ENCODE measurements at regions not wholly inside any gene's neighbourhood (a gene's known extent, or its start where the extent isn't known, plus 50 kb on each side); places are given as distances from the start of the nearest gene placed in this dataset.

DNA sequence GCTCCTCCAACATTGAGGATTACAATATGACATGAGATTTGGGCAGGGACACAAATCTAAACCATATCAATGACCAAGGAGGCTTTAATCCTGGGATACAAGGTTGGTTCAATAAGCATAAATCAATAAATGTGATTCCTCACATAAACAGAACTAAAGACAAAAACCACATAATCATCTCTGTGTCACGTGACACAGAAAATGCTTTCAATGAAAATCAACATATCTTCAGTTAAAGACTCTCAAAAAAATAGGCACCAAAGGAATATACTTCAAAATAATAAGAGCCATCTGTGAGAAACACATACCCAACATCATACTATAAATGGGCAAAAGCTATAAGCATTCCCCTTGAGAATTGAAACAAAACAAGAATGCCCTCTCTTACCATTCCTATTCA, 604.9 kb downstream of the SEMA5A start:
- H3K27ac ChIP-seq: no peak overlapping the region
- no peak for TF ChIP-seq ZFX (IDR thresholded peaks at IDR 0.05)
- TF ChIP-seq, protein P1, sequence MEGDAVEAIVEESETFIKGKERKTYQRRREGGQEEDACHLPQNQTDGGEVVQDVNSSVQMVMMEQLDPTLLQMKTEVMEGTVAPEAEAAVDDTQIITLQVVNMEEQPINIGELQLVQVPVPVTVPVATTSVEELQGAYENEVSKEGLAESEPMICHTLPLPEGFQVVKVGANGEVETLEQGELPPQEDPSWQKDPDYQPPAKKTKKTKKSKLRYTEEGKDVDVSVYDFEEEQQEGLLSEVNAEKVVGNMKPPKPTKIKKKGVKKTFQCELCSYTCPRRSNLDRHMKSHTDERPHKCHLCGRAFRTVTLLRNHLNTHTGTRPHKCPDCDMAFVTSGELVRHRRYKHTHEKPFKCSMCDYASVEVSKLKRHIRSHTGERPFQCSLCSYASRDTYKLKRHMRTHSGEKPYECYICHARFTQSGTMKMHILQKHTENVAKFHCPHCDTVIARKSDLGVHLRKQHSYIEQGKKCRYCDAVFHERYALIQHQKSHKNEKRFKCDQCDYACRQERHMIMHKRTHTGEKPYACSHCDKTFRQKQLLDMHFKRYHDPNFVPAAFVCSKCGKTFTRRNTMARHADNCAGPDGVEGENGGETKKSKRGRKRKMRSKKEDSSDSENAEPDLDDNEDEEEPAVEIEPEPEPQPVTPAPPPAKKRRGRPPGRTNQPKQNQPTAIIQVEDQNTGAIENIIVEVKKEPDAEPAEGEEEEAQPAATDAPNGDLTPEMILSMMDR (conservative IDR thresholded peaks at IDR 0.05): no peak

GRCh38 chr5:8943301-8943700, 602.6 kb downstream of the SEMA5A start:
- H3K27ac ChIP-seq: no peak overlapping the region
- TF ChIP-seq, protein P1 (conservative IDR thresholded peaks at IDR 0.05): no peak
- no peak for TF ChIP-seq ZFX (IDR thresholded peaks at IDR 0.05)

GRCh38 chr5:8944005-8944404, 601.9 kb downstream of the SEMA5A start:
- no peak overlapping the region for H3K27ac ChIP-seq
- no peak for TF ChIP-seq ZFX (IDR thresholded peaks at IDR 0.05)
- TF ChIP-seq, protein P1 (conservative IDR thresholded peaks at IDR 0.05): no peak

- no peak overlapping the region for H3K27ac ChIP-seq
- TF ChIP-seq, protein P1 (conservative IDR thresholded peaks at IDR 0.05): no peak
- no peak for TF ChIP-seq ZFX (IDR thresholded peaks at IDR 0.05)
Measured at GRCh38 chr5:8945972-8946371, 599.9 kb downstream of the SEMA5A start.

- TF ChIP-seq, protein P1 (conservative IDR thresholded peaks at IDR 0.05): no peak
- TF ChIP-seq ZFX (IDR thresholded peaks at IDR 0.05): no peak
- H3K27ac ChIP-seq: no peak overlapping the region
Measured at GRCh38 chr5:8949908-8950307, 596.0 kb downstream of the SEMA5A start.

DNA sequence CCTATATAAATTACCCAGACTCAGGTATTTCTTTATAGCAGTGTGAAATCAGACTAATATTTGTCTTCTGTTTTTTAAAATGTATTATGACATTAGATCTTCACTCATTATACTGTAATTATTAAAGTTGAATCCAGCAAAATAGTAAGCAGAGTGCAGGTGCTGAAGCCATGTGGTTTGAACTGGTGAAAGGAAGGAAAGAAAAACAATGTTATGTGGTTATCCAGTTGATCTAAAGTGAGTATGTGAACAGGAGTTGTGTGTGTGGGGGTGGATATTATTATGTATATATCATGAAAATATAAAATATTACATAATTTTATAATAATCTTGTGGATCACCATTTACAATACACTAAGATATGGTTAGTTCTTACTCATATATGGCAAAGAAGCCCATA, 593.7 kb downstream of the SEMA5A start:
- no peak overlapping the region for H3K27ac ChIP-seq
- TF ChIP-seq, protein P1 (conservative IDR thresholded peaks at IDR 0.05): no peak
- no peak for TF ChIP-seq ZFX (IDR thresholded peaks at IDR 0.05)

DNA sequence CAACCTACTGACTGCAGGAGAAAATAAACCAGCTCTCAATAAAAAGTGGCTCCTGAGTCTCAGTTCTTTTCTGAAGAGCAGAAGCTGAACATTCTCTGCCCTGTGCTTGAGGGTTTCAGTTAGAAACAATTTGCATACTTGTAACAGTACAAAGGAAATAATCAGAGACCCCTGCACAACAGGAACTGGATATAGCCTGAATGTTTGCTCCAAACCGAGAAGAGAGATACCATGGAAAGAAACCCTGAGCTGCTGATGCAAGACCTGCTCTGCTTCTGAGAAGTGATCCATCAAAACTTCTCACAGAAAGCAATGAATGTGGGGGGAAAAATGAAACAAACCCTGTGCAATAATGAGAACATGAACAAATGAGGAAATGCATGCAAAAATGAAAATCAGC, 592.9 kb downstream of the SEMA5A start:
- no peak overlapping the region for H3K27ac ChIP-seq
- TF ChIP-seq, protein P1 (conservative IDR thresholded peaks at IDR 0.05): no peak
- TF ChIP-seq ZFX (IDR thresholded peaks at IDR 0.05): no peak

Data from C4-2B (cell line).